Mammary epithelial cell (primary cell): ENCODE measurements at regions not wholly inside any gene's neighbourhood (a gene's known extent, or its start where the extent isn't known, plus 50 kb on each side); places are given as distances from the start of the nearest gene placed in this dataset.

Experiments
- EZH2 ChIP-seq: IDR thresholded peaks from 2 replicates; pipeline ENCODE4 v1.6.1; 2012; ENCODE audit warnings: low read length, inconsistent platforms, borderline replicate concordance
- TF ChIP-seq, protein P1 (sequence below), 2 donors: IDR thresholded peaks in 1 of 2; conservative IDR thresholded peaks in 1 of 2; 2 replicates each; pipeline ENCODE4 v1.5.1; 2011 to 2012; ENCODE audit warnings: inconsistent platforms in 2 of 2, low read length in 2 of 2, mild to moderate bottlenecking in 2 of 2, control low read depth in 1 of 2, low read depth in 1 of 2; ENCODE audit not compliant: insufficient read depth in 1 of 2; ENCODE audit errors: extremely low read depth in 1 of 2

GRCh38 chr5:2929779-2930178 is 178.3 kb upstream of the IRX2 start:
- TF ChIP-seq, protein P1, sequence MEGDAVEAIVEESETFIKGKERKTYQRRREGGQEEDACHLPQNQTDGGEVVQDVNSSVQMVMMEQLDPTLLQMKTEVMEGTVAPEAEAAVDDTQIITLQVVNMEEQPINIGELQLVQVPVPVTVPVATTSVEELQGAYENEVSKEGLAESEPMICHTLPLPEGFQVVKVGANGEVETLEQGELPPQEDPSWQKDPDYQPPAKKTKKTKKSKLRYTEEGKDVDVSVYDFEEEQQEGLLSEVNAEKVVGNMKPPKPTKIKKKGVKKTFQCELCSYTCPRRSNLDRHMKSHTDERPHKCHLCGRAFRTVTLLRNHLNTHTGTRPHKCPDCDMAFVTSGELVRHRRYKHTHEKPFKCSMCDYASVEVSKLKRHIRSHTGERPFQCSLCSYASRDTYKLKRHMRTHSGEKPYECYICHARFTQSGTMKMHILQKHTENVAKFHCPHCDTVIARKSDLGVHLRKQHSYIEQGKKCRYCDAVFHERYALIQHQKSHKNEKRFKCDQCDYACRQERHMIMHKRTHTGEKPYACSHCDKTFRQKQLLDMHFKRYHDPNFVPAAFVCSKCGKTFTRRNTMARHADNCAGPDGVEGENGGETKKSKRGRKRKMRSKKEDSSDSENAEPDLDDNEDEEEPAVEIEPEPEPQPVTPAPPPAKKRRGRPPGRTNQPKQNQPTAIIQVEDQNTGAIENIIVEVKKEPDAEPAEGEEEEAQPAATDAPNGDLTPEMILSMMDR (conservative IDR thresholded peaks at IDR 0.05 in 1 of 2, IDR thresholded peaks at IDR 0.05 in 1 of 2; ENCODE audit: extremely low read depth in 1 of 2, insufficient read depth in 1 of 2, low read depth in 1 of 2, low read length in 2 of 2), result no peak
- TF ChIP-seq EZH2, result no peak
